GM23248 (cell line): ENCODE measurements at regions not wholly inside any gene's neighbourhood (a gene's known extent, or its start where the extent isn't known, plus 50 kb on each side); places are given as distances from the start of the nearest gene placed in this dataset.
A peak's percentile ranks its signal among the peaks of the same experiment; 100 is the strongest.

Experiments
- DNase-seq: peaks from one replicate; pipeline ENCODE4 v3.0.0-alpha.2; 2015
- H2AFZ ChIP-seq: fragments of 200-600 bp; sonication (generic); 2 replicates; pipeline ENCODE4 v1.6.1; 2016; ENCODE audit warnings: antibody characterized with exemption
- H3F3A ChIP-seq: fragments of 200-600 bp; sonication (generic); 2 replicates; pipeline ENCODE4 v1.6.1; 2016; ENCODE audit warnings: mild to moderate bottlenecking, antibody characterized with exemption, mixed run types; ENCODE audit not compliant: insufficient read depth
- H3K27ac ChIP-seq: fragments of 200-600 bp; sonication (generic); 2 replicates; pipeline ENCODE4 v1.5.1; 2016; ENCODE audit warnings: mild to moderate bottlenecking
- H3K27me3 ChIP-seq: fragments of 200-600 bp; sonication (generic); replicated peaks from 2 replicates; pipeline ENCODE4 v1.6.1; 2016; ENCODE audit warnings: mild to moderate bottlenecking; ENCODE audit not compliant: insufficient read depth
- H3K36me3 ChIP-seq: fragments of 200-600 bp; sonication (generic); 2 replicates; pipeline ENCODE4 v1.6.1; 2016; ENCODE audit warnings: low read depth, mild to moderate bottlenecking
- H3K4me1 ChIP-seq: fragments of 200-600 bp; sonication (generic); 2 replicates; pipeline ENCODE4 v1.6.1; 2016; ENCODE audit warnings: mild to moderate bottlenecking; ENCODE audit not compliant: insufficient read depth
- H3K4me2 ChIP-seq: fragments of 200-600 bp; sonication (generic); one replicate; pipeline ENCODE4 v1.6.1; 2016; ENCODE audit warnings: mild to moderate bottlenecking; ENCODE audit not compliant: unreplicated experiment
- H3K4me3 ChIP-seq: fragments of 200-600 bp; sonication (generic); 2 replicates; pipeline ENCODE4 v1.5.1; 2016; ENCODE audit warnings: mild to moderate bottlenecking
- H3K79me2 ChIP-seq: fragments of 200-600 bp; sonication (generic); 2 replicates; pipeline ENCODE4 v1.6.1; 2016; ENCODE audit warnings: mild to moderate bottlenecking; ENCODE audit not compliant: insufficient read depth
- H3K9ac ChIP-seq: fragments of 200-600 bp; sonication (generic); 2 replicates; pipeline ENCODE4 v1.6.1; 2016; ENCODE audit warnings: mild to moderate bottlenecking
- H3K9me2 ChIP-seq: fragments of 200-600 bp; sonication (generic); 2 replicates; pipeline ENCODE4 v1.6.1; 2016; ENCODE audit warnings: mixed run types, mild to moderate bottlenecking, moderate library complexity; ENCODE audit not compliant: insufficient read depth
- H3K9me3 ChIP-seq: fragments of 200-600 bp; sonication (generic); one replicate; pipeline ENCODE4 v1.6.1; 2017; ENCODE audit warnings: low read depth
- H4K20me1 ChIP-seq: fragments of 200-600 bp; sonication (generic); 2 replicates; pipeline ENCODE4 v1.6.0; 2016; ENCODE audit not compliant: insufficient read depth
- EZH2 ChIP-seq: fragments of 200-600 bp; sonication (generic); IDR thresholded peaks from 2 replicates; pipeline ENCODE4 v1.6.1; 2018; ENCODE audit warnings: antibody characterized with exemption, mild to moderate bottlenecking; ENCODE audit not compliant: insufficient read depth, poor library complexity, severe bottlenecking
- EZH2phosphoT487 ChIP-seq: fragments of 200-600 bp; sonication (generic); IDR thresholded peaks from 2 replicates; pipeline ENCODE4 v1.6.1; 2018; ENCODE audit warnings: antibody characterized with exemption, moderate library complexity, mild to moderate bottlenecking, low read depth; ENCODE audit not compliant: insufficient read depth
- WGBS, 2 experiments: methylation state at CpG; one replicate each; pipeline ENCODE4 v1.1.6; 2015 to 2017; ENCODE audit warnings: low lambda C conversion rate in 2 of 2, low coverage in 1 of 2; ENCODE audit errors: missing lambda C conversion rate in 2 of 2; 5-methylcytosine and 5-hydroxymethylcytosine counted together
- in situ Hi-C: fragments of 300-500 bp; cut with MboI; formaldehyde crosslinking; loops from 2 replicates; pipeline ENCODE4 v1.15.0; 2020

DNA sequence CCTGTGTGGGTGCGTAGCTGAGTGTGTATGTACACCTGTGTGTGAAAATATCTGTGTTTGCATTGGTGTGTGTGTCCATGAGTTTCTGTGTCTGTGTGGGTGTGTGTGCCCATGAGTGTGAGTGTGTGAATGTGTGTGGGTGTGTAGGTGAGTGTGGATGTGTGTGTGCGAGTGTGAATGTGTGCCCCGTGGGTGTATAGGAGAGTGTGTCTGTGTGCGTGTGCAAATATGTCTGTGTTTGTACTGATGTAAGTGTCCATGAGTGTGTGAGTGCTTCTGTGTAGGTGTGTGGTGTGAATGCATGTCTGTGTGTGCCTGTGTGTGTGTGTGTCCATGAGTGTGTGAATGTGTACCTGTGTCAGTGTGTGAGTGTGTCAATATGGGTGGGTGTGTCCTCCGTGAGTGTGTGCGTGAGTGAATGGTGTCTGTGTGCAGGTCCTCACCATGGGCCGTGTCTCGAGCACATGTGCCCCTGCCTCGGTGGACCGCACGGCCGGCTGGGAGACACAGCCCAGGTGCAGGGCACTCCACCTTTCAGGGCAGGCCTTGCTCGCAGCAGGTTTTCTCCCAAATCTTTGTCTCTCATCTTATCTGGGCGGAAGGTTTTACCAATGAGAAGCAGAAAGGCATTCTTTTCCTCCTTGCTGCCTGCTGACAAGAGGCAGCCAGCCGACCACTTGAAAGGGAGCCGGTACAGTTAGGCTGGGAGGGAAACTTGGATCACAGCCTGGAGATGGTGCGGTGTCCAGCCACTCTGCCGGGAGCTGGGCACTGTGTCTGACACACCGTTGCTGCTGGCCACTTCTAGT lies 107.1 kb upstream of the FAM20C start:
- H3K4me3 ChIP-seq = no peak overlapping the region
- peaks cover 18% of the 10 kb centered on the region for H3F3A ChIP-seq
- no peaks in the 10 kb centered on the region for H4K20me1 ChIP-seq
- no peak overlapping the region for H2AFZ ChIP-seq
- no peak for TF ChIP-seq EZH2phosphoT487
- TF ChIP-seq EZH2 = no peak
- H3K79me2 ChIP-seq = no peaks in the 10 kb centered on the region
- no peaks in the 10 kb centered on the region for H3K9me2 ChIP-seq
- no peak overlapping the region for H3K4me2 ChIP-seq
- H3K27ac ChIP-seq = no peak overlapping the region
- DNase-seq = peak; percentile 79
- WGBS, 2 experiments = 62 to 65% methylated on average over 17 to 19 of the region's 19 CpGs
- H3K27me3 ChIP-seq = no peaks in the 10 kb centered on the region
- H3K9me3 ChIP-seq = no peaks in the 10 kb centered on the region
- in situ Hi-C loops = no loop called here
- peaks cover 21% of the 10 kb centered on the region for H3K4me1 ChIP-seq
- no peak overlapping the region for H3K9ac ChIP-seq
- H3K36me3 ChIP-seq = no peaks in the 10 kb centered on the region

- no peaks in the 10 kb centered on the region for H3K79me2 ChIP-seq
- H3K9me3 ChIP-seq = no peaks in the 10 kb centered on the region
- WGBS, 2 experiments = 88 to 93% methylated on average over 10 to 11 of the region's 11 CpGs
- no peak overlapping the region for H3K9ac ChIP-seq
- H2AFZ ChIP-seq = no peak overlapping the region
- no peaks in the 10 kb centered on the region for H3K9me2 ChIP-seq
- H3K4me2 ChIP-seq = no peak overlapping the region
- H3K4me1 ChIP-seq = peaks cover 27% of the 10 kb centered on the region
- no peaks in the 10 kb centered on the region for H3K36me3 ChIP-seq
- H3K27ac ChIP-seq = no peak overlapping the region
- no peaks in the 10 kb centered on the region for H4K20me1 ChIP-seq
- in situ Hi-C loops = no loop called here
- H3F3A ChIP-seq = peaks cover 25% of the 10 kb centered on the region
- no peaks in the 10 kb centered on the region for H3K27me3 ChIP-seq
- TF ChIP-seq EZH2phosphoT487 (no peak), EZH2 (no peak)
- DNase-seq = no peak
- H3K4me3 ChIP-seq = no peak overlapping the region
Measured at GRCh38 chr7:85883-86515, 106.4 kb upstream of the FAM20C start.

GRCh38 chr7:86629-87028 lies 105.7 kb upstream of the FAM20C start:
- no peaks in the 10 kb centered on the region for H3K79me2 ChIP-seq
- H3K4me3 ChIP-seq = no peak overlapping the region
- H3K9me2 ChIP-seq = no peaks in the 10 kb centered on the region
- no peak overlapping the region for H3K27ac ChIP-seq
- peaks cover 27% of the 10 kb centered on the region for H3K4me1 ChIP-seq
- no peak overlapping the region for H3K9ac ChIP-seq
- no peak overlapping the region for H2AFZ ChIP-seq
- no peaks in the 10 kb centered on the region for H3K36me3 ChIP-seq
- no peaks in the 10 kb centered on the region for H3K9me3 ChIP-seq
- no peak overlapping the region for H3K4me2 ChIP-seq
- 89 to 91% methylated on average over 7 of the region's 7 CpGs for WGBS, 2 experiments
- TF ChIP-seq EZH2phosphoT487 (no peak), EZH2 (no peak)
- in situ Hi-C loops = no loop called here
- H3K27me3 ChIP-seq = no peaks in the 10 kb centered on the region
- no peaks in the 10 kb centered on the region for H4K20me1 ChIP-seq
- no peak for DNase-seq
- H3F3A ChIP-seq = peaks cover 27% of the 10 kb centered on the region

- Histone ChIP-seq H2AFZ (no peak overlapping the region), H3K27ac (no peak overlapping the region), H3K4me3 (no peak overlapping the region), H3K36me3 (no peaks in the 10 kb centered on the region), H3K9me2 (no peaks in the 10 kb centered on the region), H3K27me3 (no peaks in the 10 kb centered on the region), H3K79me2 (no peaks in the 10 kb centered on the region), H3K4me1 (peaks cover 27% of the 10 kb centered on the region), H3K9ac (no peak overlapping the region), H3K4me2 (no peak overlapping the region), H4K20me1 (no peaks in the 10 kb centered on the region), H3K9me3 (no peaks in the 10 kb centered on the region), H3F3A (peaks cover 27% of the 10 kb centered on the region)
- in situ Hi-C loops = no loop called here
- 92 to 96% methylated on average over 5 of the region's 5 CpGs for WGBS, 2 experiments
- DNase-seq = no peak
- no peak for TF ChIP-seq EZH2phosphoT487
- no peak for TF ChIP-seq EZH2
Measured at GRCh38 chr7:87047-87446, 105.3 kb upstream of the FAM20C start.
